Activated CD8-positive, alpha-beta T cell treated with anti-CD3 and anti-CD28 coated beads for 36 hours (primary cell): ENCODE measurements at regions not wholly inside any gene's neighbourhood (a gene's known extent, or its start where the extent isn't known, plus 50 kb on each side); places are given as distances from the start of the nearest gene placed in this dataset.

ENCODE experiments used
- ATAC-seq: fragments of 200-7000 bp; cut with Tn5 transposase; one replicate; pipeline ENCODE4 v1.10.0; 2021; ENCODE audit warnings: mild to moderate bottlenecking, moderate library complexity
- CTCF ChIA-PET: fragments of 350-600 bp; sonication (Branson Sonifier 250); formaldehyde crosslinking; loops from one replicate; lab custom pipeline; 2021; ENCODE audit warnings: antibody characterized with exemption; lab: Charles Lee
- POLR2A ChIA-PET: fragments of 350-600 bp; sonication (Branson Sonifier 250); formaldehyde crosslinking; loops from one replicate; lab custom pipeline; 2021; ENCODE audit warnings: antibody characterized with exemption; lab: Charles Lee
- DNase-seq: peaks from one replicate; pipeline ENCODE4 v3.0.0-alpha.2; 2020
- H3K27ac Mint-ChIP-seq: one replicate; pipeline ENCODE4 v1.8.0; 2021; ENCODE audit warnings: mild to moderate bottlenecking, mixed read lengths
- H3K27me3 Mint-ChIP-seq: one replicate; pipeline ENCODE4 v1.8.0; 2021; ENCODE audit warnings: mixed read lengths
- H3K36me3 Mint-ChIP-seq: one replicate; pipeline ENCODE4 v1.8.0; 2021; ENCODE audit warnings: low read depth, mixed read lengths
- H3K4me1 Mint-ChIP-seq: one replicate; pipeline ENCODE4 v1.8.0; 2021; ENCODE audit warnings: low read depth, mixed read lengths
- H3K4me3 Mint-ChIP-seq: one replicate; pipeline ENCODE4 v1.8.0; 2021; ENCODE audit warnings: mild to moderate bottlenecking, moderate library complexity, mixed read lengths
- H3K9me3 Mint-ChIP-seq: one replicate; pipeline ENCODE4 v1.8.0; 2021; ENCODE audit warnings: mixed read lengths
- intact Hi-C: fragments of 100-400 bp; cut with micrococcal nuclease; formaldehyde crosslinking; loops from one replicate; pipeline ENCODE4 v1.10.0; 2022
- TF ChIP-seq, protein P1 (sequence below): fragments of 200-600 bp; IDR thresholded peaks from one replicate; pipeline ENCODE4 v1.8.0; 2022; ENCODE audit warnings: antibody characterized with exemption, mild to moderate bottlenecking

DNA sequence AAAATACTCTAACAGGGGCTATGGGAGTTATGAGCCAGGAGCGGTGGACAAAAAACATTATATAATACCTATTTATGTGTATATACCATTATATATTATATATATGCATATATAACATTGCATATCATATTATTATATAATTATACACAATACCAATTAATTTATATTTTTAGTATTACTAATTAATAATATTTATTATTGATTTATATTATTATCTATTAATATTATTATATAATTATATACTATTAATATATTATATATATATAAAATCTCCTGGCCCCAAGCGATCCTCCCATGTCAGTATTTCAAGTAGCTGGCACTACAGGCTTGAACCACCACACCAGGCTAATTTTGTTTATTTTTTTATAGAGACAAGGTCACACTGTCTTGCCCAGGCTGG is 73.8 kb upstream of the JADE1 start:
- H3K9me3 Mint-ChIP-seq, result no peaks in the 10 kb centered on the region
- DNase-seq (no peak), ATAC-seq (no peak)
- TF ChIP-seq, protein P1, sequence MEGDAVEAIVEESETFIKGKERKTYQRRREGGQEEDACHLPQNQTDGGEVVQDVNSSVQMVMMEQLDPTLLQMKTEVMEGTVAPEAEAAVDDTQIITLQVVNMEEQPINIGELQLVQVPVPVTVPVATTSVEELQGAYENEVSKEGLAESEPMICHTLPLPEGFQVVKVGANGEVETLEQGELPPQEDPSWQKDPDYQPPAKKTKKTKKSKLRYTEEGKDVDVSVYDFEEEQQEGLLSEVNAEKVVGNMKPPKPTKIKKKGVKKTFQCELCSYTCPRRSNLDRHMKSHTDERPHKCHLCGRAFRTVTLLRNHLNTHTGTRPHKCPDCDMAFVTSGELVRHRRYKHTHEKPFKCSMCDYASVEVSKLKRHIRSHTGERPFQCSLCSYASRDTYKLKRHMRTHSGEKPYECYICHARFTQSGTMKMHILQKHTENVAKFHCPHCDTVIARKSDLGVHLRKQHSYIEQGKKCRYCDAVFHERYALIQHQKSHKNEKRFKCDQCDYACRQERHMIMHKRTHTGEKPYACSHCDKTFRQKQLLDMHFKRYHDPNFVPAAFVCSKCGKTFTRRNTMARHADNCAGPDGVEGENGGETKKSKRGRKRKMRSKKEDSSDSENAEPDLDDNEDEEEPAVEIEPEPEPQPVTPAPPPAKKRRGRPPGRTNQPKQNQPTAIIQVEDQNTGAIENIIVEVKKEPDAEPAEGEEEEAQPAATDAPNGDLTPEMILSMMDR, result no peak
- no peaks in the 10 kb centered on the region for H3K4me1 Mint-ChIP-seq
- no peaks in the 10 kb centered on the region for H3K27me3 Mint-ChIP-seq
- intact Hi-C loops, result no loop called here
- CTCF ChIA-PET, result no interaction called here
- no peak overlapping the region for H3K4me3 Mint-ChIP-seq
- H3K36me3 Mint-ChIP-seq, result no peaks in the 10 kb centered on the region
- POLR2A ChIA-PET, result no interaction called here
- no peak overlapping the region for H3K27ac Mint-ChIP-seq

DNA sequence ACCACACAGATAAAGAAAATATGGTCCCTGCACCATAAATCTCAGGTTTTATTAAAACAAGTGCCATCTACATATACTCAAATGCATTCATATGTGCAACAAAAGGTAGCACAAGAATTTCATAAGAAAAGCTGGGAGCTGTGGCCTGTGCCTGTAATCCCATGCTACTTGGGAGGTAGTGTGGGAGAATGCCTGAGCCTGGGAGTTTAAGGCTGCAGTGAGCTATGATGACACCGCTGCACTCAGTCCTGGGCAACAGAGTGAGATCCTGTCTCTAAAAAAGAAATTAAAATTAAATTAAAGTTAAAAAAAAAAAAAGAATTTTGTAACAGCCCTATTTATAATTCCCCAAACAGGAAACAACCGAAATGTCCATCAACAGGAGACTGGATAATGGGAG is 81.3 kb upstream of the JADE1 start:
- TF ChIP-seq, protein P1, result no peak
- DNase-seq (no peak), ATAC-seq (no peak)
- no peaks in the 10 kb centered on the region for H3K27me3 Mint-ChIP-seq
- no peaks in the 10 kb centered on the region for H3K9me3 Mint-ChIP-seq
- intact Hi-C loops, result no loop called here
- no peaks in the 10 kb centered on the region for H3K4me1 Mint-ChIP-seq
- ChIA-PET POLR2A (no interaction called here), CTCF (no interaction called here)
- no peak overlapping the region for H3K27ac Mint-ChIP-seq
- H3K36me3 Mint-ChIP-seq, result no peaks in the 10 kb centered on the region
- no peak overlapping the region for H3K4me3 Mint-ChIP-seq

DNA sequence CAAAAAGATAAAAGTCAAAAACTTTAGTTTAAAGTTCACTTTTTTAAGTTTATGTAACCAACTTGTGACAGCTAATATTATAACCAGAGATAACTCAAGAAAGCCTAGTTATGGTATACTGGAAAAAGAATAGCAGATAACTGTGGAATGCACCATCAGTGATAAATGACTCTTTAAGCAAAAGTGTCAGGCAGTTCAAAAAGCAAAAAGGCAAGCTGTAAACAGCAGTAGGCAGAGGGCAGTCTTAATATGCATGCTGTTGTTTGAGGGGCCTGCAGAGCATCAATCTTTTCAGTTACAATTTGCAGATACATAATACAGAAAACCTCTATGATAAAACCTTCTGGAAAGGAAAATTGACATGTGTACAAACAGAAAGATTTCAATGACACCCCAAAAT is 81.8 kb upstream of the JADE1 start:
- Mint-ChIP-seq H3K27me3 (no peaks in the 10 kb centered on the region), H3K27ac (no peak overlapping the region), H3K4me1 (no peaks in the 10 kb centered on the region), H3K9me3 (no peaks in the 10 kb centered on the region), H3K36me3 (no peaks in the 10 kb centered on the region), H3K4me3 (no peak overlapping the region)
- no peak for DNase-seq
- ChIA-PET CTCF (no interaction called here), POLR2A (no interaction called here)
- no peak for ATAC-seq
- intact Hi-C loops, result no loop called here
- TF ChIP-seq, protein P1, result no peak

DNA sequence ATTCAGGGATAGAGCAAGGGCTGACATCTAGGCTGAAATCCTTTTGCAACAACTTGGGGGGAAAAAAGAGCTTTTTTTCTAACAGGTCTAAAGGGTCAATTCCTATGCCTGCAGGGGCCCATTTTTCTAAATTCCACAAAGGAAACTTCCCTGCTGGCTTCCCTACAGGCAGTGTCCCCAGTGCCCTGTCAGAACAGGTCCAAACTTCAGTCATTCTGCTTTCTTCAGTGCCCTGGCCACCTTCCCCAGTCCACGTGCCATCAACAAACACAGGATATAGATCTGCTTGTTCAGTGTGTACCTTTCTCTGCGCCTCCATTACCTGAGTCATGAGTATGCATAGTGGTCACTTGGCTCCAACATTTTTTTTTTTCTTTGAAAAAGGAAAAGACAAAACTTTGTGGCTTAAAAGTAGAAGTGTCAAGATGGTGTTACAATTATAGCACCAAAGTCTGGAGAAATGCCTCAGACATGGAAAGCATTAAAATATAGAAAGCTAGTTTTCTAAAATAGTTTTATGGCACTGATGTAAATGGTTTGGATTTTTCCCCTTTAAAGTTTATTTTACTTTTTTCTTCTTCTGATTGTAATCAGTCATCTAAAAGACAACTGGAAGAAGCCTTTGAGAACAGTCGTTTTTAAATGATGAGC is 84.0 kb upstream of the JADE1 start:
- ChIA-PET POLR2A (interaction anchor here (0.6 kb wide), 1 partner anchor 1300 kb away, joined by 4 read pairs; no protein-coding TSS in a partner anchor), CTCF (no interaction called here)
- DNase-seq (no peak), ATAC-seq (no peak)
- Mint-ChIP-seq H3K27me3 (no peaks in the 10 kb centered on the region), H3K4me1 (no peaks in the 10 kb centered on the region), H3K4me3 (no peak overlapping the region), H3K27ac (no peak overlapping the region), H3K9me3 (no peaks in the 10 kb centered on the region), H3K36me3 (no peaks in the 10 kb centered on the region)
- intact Hi-C loops, result no loop called here
- TF ChIP-seq, protein P1, result no peak

DNA sequence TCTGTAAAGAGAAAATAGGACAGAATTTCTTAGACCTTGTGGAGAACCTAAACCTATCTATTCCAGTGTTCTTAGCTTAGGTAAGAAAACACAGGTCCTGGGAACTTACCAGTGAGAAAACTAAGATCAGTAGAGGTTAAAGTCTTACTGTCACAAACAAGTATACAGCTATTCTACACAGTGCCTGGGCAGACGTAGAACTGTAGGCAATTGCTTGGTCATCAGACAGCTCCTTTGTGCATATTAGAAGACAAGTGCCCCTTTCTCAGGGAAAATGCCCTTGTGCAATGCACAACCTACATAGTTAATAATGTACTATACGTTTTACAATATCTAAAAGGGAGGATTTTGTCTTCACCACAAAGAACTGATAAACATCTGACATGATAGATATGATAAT is 86.6 kb upstream of the JADE1 start:
- H3K36me3 Mint-ChIP-seq, result no peaks in the 10 kb centered on the region
- TF ChIP-seq, protein P1, result no peak
- H3K4me1 Mint-ChIP-seq, result no peaks in the 10 kb centered on the region
- DNase-seq (no peak), ATAC-seq (no peak)
- POLR2A ChIA-PET, result no interaction called here
- H3K27ac Mint-ChIP-seq, result no peak overlapping the region
- no peaks in the 10 kb centered on the region for H3K9me3 Mint-ChIP-seq
- intact Hi-C loops, result no loop called here
- CTCF ChIA-PET, result no interaction called here
- no peak overlapping the region for H3K4me3 Mint-ChIP-seq
- H3K27me3 Mint-ChIP-seq, result no peaks in the 10 kb centered on the region
